ENCODE measurements at regions not wholly inside any gene's neighbourhood (a gene's known extent, or its start where the extent isn't known, plus 50 kb on each side); places are given as distances from the start of the nearest gene placed in this dataset.
"Not testable (repeated sequence)": the region's sequence is repeated elsewhere in the genome, so short reads cannot be mapped to it uniquely, and the experiment has no call there.

DNA sequence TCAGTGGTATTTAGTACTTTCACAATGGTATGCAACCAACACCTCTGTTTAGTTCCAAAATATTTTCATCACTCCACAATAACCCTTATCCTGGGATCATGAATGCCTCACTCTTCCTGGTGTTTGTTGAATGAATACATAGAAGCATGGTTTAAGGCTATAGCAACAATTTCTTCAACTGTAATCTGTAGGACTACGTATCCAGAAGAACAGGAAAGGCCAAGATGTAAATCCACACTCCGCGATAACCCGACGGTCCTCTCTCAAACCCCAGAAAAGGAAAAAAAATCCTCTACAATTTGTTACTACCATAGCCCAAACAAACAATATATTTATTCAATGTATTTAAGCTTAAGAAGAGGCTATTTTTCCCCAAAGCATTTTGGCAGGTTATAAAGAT is 141.4 kb upstream of the SALL4 start:
- H3K36me3 ChIP-seq (ENCODE audit: control insufficient read depth, insufficient read depth, low read length) = no peaks in the 10 kb centered on the region
- H3K4me3 ChIP-seq (ENCODE audit: low read length) = no peak overlapping the region
- no CpG with 5 or more reads among the region's 5 CpGs for WGBS (ENCODE audit: insufficient coverage, insufficient read length)
- no peak overlapping the region for H3K27ac ChIP-seq (ENCODE audit: low read length)
- H3K9me3 ChIP-seq (ENCODE audit: control insufficient read depth, insufficient read depth, low read length) = no peaks in the 10 kb centered on the region
- no peaks in the 10 kb centered on the region for H3K27me3 ChIP-seq (ENCODE audit: control insufficient read depth, insufficient read depth, low read length)
- no peak for DNase-seq (ENCODE audit: low read depth, low spot score)
- no peaks in the 10 kb centered on the region for H3K4me1 ChIP-seq (ENCODE audit: control insufficient read depth, insufficient read depth, low read length)

DNA sequence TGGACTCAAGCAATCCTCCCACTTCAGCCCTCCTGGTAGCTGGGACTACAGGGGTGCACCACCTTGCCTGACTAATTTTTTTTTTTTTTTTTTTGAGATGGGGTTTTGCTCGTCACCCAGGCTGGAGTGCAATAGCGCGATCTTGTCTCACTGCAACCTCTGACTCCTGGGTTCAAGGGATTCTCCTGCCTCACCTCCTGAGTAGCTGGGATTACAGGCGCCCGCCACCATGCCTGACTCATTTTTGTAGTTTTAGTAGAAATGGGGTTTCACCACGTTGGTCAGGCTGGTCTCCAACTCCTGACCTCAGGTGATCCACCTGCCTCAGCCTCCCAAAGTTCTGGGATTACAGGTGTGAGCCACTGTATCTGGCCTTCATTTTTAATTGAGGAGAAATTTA is 141.0 kb upstream of the SALL4 start:
- not testable (repeated sequence) for H3K27ac ChIP-seq (ENCODE audit: low read length); H3K36me3 ChIP-seq (ENCODE audit: control insufficient read depth, insufficient read depth, low read length); H3K4me1 ChIP-seq (ENCODE audit: control insufficient read depth, insufficient read depth, low read length); DNase-seq (ENCODE audit: low read depth, low spot score); H3K9me3 ChIP-seq (ENCODE audit: control insufficient read depth, insufficient read depth, low read length); H3K27me3 ChIP-seq (ENCODE audit: control insufficient read depth, insufficient read depth, low read length); H3K4me3 ChIP-seq (ENCODE audit: low read length)
- no CpG with 5 or more reads among the region's 6 CpGs for WGBS (ENCODE audit: insufficient coverage, insufficient read length)

DNA sequence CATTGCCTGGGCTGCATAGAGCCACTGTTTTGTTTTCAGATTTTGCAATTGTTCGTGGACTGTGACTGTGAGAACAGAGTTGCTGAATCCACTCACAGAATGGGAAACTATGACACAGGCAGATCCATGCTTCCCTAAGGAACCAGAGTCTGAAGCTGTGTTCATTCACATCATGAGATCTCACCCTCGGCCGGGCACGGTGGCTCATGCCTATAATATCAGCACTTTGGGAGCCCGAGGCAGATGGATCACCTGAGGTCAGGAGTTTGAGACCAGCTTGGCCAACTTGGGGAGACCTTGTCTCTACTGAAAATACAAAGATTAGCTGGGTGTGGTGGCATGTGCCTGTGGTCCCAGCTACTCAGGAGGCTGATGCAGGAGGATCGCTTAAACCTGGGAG is 139.2 kb upstream of the SALL4 start:
- Histone ChIP-seq H3K36me3 (ENCODE audit: control insufficient read depth, insufficient read depth, low read length) (no peaks in the 10 kb centered on the region), H3K4me1 (ENCODE audit: control insufficient read depth, insufficient read depth, low read length) (no peaks in the 10 kb centered on the region), H3K9me3 (ENCODE audit: control insufficient read depth, insufficient read depth, low read length) (no peaks in the 10 kb centered on the region), H3K27me3 (ENCODE audit: control insufficient read depth, insufficient read depth, low read length) (no peaks in the 10 kb centered on the region), H3K27ac (ENCODE audit: low read length) (no peak overlapping the region), H3K4me3 (ENCODE audit: low read length) (no peak overlapping the region)
- no CpG with 5 or more reads among the region's 6 CpGs for WGBS (ENCODE audit: insufficient coverage, insufficient read length)
- DNase-seq (ENCODE audit: low read depth, low spot score) = no peak

DNA sequence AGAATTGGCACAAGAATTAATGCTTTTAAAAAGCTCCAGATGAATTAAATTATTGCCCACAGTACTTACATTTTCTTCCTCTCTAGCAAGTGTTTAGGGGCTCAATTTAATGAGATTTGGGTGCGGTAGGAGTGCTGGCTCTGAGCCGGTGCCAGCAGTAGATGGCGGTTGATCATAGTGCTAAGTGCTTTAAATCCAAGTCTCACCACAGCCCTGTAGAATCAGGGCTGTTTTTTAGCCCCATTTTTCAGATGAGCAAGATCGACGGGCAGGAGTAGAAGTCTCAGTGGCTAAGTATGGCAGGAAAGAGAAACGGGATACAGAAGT is 136.9 kb upstream of the SALL4 start:
- WGBS (ENCODE audit: insufficient coverage, insufficient read length) = no CpG with 5 or more reads among the region's 6 CpGs
- Histone ChIP-seq H3K36me3 (ENCODE audit: control insufficient read depth, insufficient read depth, low read length) (no peaks in the 10 kb centered on the region), H3K4me1 (ENCODE audit: control insufficient read depth, insufficient read depth, low read length) (no peaks in the 10 kb centered on the region), H3K9me3 (ENCODE audit: control insufficient read depth, insufficient read depth, low read length) (no peaks in the 10 kb centered on the region), H3K27me3 (ENCODE audit: control insufficient read depth, insufficient read depth, low read length) (no peaks in the 10 kb centered on the region), H3K27ac (ENCODE audit: low read length) (no peak overlapping the region), H3K4me3 (ENCODE audit: low read length) (no peak overlapping the region)
- no peak for DNase-seq (ENCODE audit: low read depth, low spot score)

DNA sequence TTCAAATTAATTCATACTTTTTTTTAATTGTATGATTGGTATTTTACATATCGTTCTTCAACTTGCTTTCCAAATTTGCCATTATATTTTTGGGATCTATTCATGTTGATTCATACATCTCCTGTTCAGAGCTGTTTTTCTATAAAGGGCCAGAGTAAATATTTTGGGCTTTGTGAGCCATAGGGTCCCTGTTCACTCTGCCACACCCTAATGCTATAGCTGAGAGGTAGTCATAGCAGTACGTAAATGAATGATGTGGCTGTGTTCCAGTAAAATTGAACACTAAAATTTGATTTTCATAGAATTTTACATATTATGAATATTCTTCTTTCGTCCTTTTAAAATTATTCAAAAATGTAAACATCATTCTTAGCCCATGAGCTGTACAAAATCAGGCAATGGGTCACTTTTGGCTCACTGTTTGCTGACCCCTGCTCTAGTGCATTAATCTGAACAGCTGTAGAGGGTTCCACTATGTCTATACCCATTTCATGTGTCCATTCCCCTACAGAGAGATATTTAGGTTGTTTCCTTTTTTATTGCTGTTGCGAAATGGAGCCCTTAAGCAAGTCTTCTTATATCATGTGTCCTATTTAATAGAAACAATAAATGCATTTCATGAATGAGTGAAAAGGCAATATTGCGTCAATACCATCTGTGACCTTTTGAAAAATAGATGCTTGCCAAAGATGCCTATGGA is 136.4 kb upstream of the SALL4 start:
- no peaks in the 10 kb centered on the region for H3K27me3 ChIP-seq (ENCODE audit: control insufficient read depth, insufficient read depth, low read length)
- WGBS (ENCODE audit: insufficient coverage, insufficient read length) = no CpG with 5 or more reads among the region's 5 CpGs
- no peak for DNase-seq (ENCODE audit: low read depth, low spot score)
- no peaks in the 10 kb centered on the region for H3K4me1 ChIP-seq (ENCODE audit: control insufficient read depth, insufficient read depth, low read length)
- H3K9me3 ChIP-seq (ENCODE audit: control insufficient read depth, insufficient read depth, low read length) = no peaks in the 10 kb centered on the region
- no peaks in the 10 kb centered on the region for H3K36me3 ChIP-seq (ENCODE audit: control insufficient read depth, insufficient read depth, low read length)
- no peak overlapping the region for H3K27ac ChIP-seq (ENCODE audit: low read length)
- no peak overlapping the region for H3K4me3 ChIP-seq (ENCODE audit: low read length)

DNA sequence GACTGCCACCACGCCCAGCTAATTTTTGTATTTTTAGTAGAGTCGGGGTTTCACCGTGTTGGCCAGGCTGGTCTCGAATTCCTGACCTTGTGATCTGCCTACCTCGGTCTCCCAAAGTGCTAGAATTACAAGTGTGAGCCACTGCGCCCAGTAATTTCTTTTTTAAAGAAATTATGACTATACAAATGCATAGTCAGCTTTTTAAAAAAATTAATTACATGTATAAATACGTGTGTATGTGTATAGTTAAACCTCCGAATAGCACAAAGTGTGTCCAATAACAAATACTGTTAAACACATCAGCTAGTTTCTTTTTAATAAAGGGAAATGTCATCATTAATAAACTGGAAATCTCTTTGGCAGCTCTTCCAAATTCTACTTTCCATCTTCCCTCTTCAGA is 135.5 kb upstream of the SALL4 start:
- no peaks in the 10 kb centered on the region for H3K9me3 ChIP-seq (ENCODE audit: control insufficient read depth, insufficient read depth, low read length)
- no peaks in the 10 kb centered on the region for H3K27me3 ChIP-seq (ENCODE audit: control insufficient read depth, insufficient read depth, low read length)
- H3K27ac ChIP-seq (ENCODE audit: low read length) = no peak overlapping the region
- no peak overlapping the region for H3K4me3 ChIP-seq (ENCODE audit: low read length)
- no CpG with 5 or more reads among the region's 8 CpGs for WGBS (ENCODE audit: insufficient coverage, insufficient read length)
- H3K36me3 ChIP-seq (ENCODE audit: control insufficient read depth, insufficient read depth, low read length) = no peaks in the 10 kb centered on the region
- no peaks in the 10 kb centered on the region for H3K4me1 ChIP-seq (ENCODE audit: control insufficient read depth, insufficient read depth, low read length)
- DNase-seq (ENCODE audit: low read depth, low spot score) = no peak

DNA sequence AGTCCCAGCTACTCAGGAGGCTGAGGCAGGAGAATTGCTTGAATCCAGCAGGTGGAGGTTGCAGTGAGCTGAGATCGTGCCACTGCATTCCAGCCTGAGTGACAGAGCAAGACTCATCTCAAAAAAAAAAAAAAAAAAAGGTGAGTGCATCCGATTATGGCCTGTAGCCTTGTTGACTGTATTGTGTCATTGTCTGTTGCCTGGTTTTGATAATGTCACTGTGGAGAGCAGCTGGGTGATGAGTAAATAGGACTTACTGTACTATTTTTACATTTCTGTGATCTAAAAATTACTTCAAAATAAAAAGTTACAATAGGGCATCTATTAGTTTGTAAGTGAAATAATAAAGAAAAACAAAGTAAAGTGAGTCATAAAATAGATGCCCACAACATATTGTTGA is 134.1 kb upstream of the SALL4 start:
- Histone ChIP-seq H3K36me3 (ENCODE audit: control insufficient read depth, insufficient read depth, low read length) (no peaks in the 10 kb centered on the region), H3K27ac (ENCODE audit: low read length) (no peak overlapping the region), H3K9me3 (ENCODE audit: control insufficient read depth, insufficient read depth, low read length) (no peaks in the 10 kb centered on the region), H3K27me3 (ENCODE audit: control insufficient read depth, insufficient read depth, low read length) (no peaks in the 10 kb centered on the region), H3K4me3 (ENCODE audit: low read length) (no peak overlapping the region), H3K4me1 (ENCODE audit: control insufficient read depth, insufficient read depth, low read length) (no peaks in the 10 kb centered on the region)
- WGBS (ENCODE audit: insufficient coverage, insufficient read length) = no CpG with 5 or more reads among the region's 2 CpGs
- DNase-seq (ENCODE audit: low read depth, low spot score) = no peak

DNA sequence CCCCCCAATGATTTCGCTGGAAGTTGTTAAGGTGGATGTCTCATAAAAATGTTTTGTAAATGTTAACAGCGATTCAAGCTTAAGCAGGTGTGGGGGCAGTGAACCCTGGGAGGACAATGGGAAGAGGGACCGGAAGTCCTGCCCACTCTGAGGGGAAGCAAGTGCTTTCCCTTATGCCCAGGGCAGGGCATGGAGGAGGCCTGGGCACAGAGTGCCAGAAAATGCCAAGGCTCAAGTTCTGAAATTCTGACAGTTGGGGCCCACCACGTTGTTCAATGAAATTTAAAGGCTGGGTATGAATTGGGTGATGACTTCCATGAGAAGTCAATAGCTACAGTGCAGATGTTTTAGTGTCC is 132.7 kb upstream of the SALL4 start:
- H3K27ac ChIP-seq (ENCODE audit: low read length) = no peak overlapping the region
- H3K9me3 ChIP-seq (ENCODE audit: control insufficient read depth, insufficient read depth, low read length) = no peaks in the 10 kb centered on the region
- H3K4me3 ChIP-seq (ENCODE audit: low read length) = no peak overlapping the region
- DNase-seq (ENCODE audit: low read depth, low spot score) = no peak
- no peaks in the 10 kb centered on the region for H3K27me3 ChIP-seq (ENCODE audit: control insufficient read depth, insufficient read depth, low read length)
- no CpG with 5 or more reads among the region's 4 CpGs for WGBS (ENCODE audit: insufficient coverage, insufficient read length)
- no peaks in the 10 kb centered on the region for H3K36me3 ChIP-seq (ENCODE audit: control insufficient read depth, insufficient read depth, low read length)
- H3K4me1 ChIP-seq (ENCODE audit: control insufficient read depth, insufficient read depth, low read length) = no peaks in the 10 kb centered on the region

DNA sequence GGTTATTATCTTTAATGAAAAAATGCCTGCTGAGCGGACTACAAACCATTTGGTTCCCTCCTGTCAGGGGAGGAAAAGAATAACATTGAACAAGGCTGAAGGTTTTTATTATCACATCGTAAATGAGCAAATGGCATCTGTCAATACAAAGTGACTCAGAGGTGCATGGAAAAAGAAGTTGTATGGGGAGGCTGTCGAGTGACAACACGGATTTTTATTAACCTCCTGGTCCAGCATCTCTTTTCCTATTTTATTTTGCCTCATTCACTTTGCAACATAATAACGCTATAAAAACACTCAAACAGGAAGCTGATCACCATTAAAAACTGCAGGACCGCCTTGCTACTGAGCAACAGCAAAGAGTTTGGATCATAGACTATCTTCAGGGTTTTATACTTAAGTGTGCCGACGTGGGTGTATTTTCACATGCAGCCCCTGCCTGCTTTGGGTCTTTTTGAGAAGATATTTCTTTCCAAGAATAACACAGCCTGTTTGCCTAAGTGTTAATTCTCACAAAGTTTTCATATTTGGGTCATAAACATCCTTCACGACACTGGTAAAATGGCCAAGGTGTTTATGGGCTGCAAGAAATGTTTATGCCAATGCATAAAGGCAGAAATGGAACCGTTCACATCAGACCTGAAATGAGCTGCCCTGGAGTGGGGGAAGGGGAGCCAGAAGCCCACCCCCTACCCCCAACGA is 132.1 kb upstream of the SALL4 start:
- H3K4me1 ChIP-seq (ENCODE audit: control insufficient read depth, insufficient read depth, low read length) = no peaks in the 10 kb centered on the region
- H3K27ac ChIP-seq (ENCODE audit: low read length) = no peak overlapping the region
- WGBS (ENCODE audit: insufficient coverage, insufficient read length) = no CpG with 5 or more reads among the region's 11 CpGs

DNA sequence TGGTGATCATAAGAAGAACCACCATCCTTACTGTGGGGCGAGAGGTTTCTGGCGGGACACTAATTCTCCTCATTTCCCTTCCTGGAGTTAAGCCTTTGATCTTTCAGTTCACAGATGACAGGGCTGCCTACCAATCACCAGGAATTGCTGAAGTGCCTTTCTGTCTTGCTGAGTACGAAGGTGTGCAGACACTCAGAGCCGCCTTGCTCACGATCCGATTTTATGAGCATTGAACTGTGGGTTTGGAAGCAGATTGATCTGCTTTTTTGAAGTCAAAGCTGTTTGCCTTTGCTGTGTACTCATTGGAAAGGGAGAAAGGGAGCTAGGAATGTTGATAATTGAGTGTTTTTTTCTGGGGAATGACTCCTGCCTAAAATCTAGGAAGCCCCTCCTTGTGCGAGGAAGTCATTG is 129.1 kb upstream of the SALL4 start:
- no peaks in the 10 kb centered on the region for H3K4me1 ChIP-seq (ENCODE audit: control insufficient read depth, insufficient read depth, low read length)
- no peaks in the 10 kb centered on the region for H3K9me3 ChIP-seq (ENCODE audit: control insufficient read depth, insufficient read depth, low read length)
- no CpG with 5 or more reads among the region's 7 CpGs for WGBS (ENCODE audit: insufficient coverage, insufficient read length)
- H3K36me3 ChIP-seq (ENCODE audit: control insufficient read depth, insufficient read depth, low read length) = no peaks in the 10 kb centered on the region
- no peaks in the 10 kb centered on the region for H3K27me3 ChIP-seq (ENCODE audit: control insufficient read depth, insufficient read depth, low read length)
- H3K27ac ChIP-seq (ENCODE audit: low read length) = no peak overlapping the region
- no peak for DNase-seq (ENCODE audit: low read depth, low spot score)
- no peak overlapping the region for H3K4me3 ChIP-seq (ENCODE audit: low read length)

More for the DNA sequence above, 132.1 kb upstream of the SALL4 start:
- Histone ChIP-seq H3K36me3 (ENCODE audit: control insufficient read depth, insufficient read depth, low read length) (no peaks in the 10 kb centered on the region), H3K9me3 (ENCODE audit: control insufficient read depth, insufficient read depth, low read length) (no peaks in the 10 kb centered on the region), H3K27me3 (ENCODE audit: control insufficient read depth, insufficient read depth, low read length) (no peaks in the 10 kb centered on the region), H3K4me3 (ENCODE audit: low read length) (no peak overlapping the region)
- DNase-seq (ENCODE audit: low read depth, low spot score) = no peak

DNA sequence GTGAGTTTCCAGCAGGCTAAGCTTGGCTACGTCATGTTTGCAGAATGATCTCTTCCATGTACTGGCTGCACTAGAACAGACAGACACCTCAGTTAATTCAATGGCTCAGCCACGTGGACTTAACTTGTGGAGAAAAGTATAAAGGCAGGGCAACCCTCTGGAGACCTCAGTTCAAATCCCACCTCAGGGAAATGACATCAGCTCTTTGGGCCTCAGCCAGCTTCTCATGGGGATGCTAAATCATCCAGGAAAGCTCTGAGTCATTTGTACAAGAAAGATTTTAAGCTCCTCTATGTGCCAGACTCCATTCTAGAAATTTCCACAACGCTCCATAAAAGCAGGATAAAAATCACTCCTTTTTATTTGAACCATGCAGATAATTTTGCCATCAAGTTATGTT is 128.5 kb upstream of the SALL4 start:
- Histone ChIP-seq H3K9me3 (ENCODE audit: control insufficient read depth, insufficient read depth, low read length) (no peaks in the 10 kb centered on the region), H3K4me3 (ENCODE audit: low read length) (no peak overlapping the region), H3K27ac (ENCODE audit: low read length) (no peak overlapping the region), H3K27me3 (ENCODE audit: control insufficient read depth, insufficient read depth, low read length) (no peaks in the 10 kb centered on the region), H3K4me1 (ENCODE audit: control insufficient read depth, insufficient read depth, low read length) (no peaks in the 10 kb centered on the region), H3K36me3 (ENCODE audit: control insufficient read depth, insufficient read depth, low read length) (no peaks in the 10 kb centered on the region)
- no CpG with 5 or more reads among the region's 3 CpGs for WGBS (ENCODE audit: insufficient coverage, insufficient read length)
- DNase-seq (ENCODE audit: low read depth, low spot score) = no peak
